ENCODE measurements at regions not wholly inside any gene's neighbourhood (a gene's known extent, or its start where the extent isn't known, plus 50 kb on each side); places are given as distances from the start of the nearest gene placed in this dataset.

- TF ChIP-seq CTCF (IDR thresholded peaks at IDR 0.05) = no peak
- TF ChIP-seq POLR2A (IDR thresholded peaks at IDR 0.05) = no peak
Observed at GRCh38 chr10:29896053-29896452, 163.3 kb downstream of the JCAD start.
